HG03571 (cell line): ENCODE measurements at regions not wholly inside any gene's neighbourhood (a gene's known extent, or its start where the extent isn't known, plus 50 kb on each side); places are given as distances from the start of the nearest gene placed in this dataset.

Source experiments
- ATAC-seq: cut with Tn5 transposase; IDR thresholded peaks from one replicate; pipeline ENCODE4 v1.9.1; 2021; ENCODE audit not compliant: unreplicated experiment

DNA sequence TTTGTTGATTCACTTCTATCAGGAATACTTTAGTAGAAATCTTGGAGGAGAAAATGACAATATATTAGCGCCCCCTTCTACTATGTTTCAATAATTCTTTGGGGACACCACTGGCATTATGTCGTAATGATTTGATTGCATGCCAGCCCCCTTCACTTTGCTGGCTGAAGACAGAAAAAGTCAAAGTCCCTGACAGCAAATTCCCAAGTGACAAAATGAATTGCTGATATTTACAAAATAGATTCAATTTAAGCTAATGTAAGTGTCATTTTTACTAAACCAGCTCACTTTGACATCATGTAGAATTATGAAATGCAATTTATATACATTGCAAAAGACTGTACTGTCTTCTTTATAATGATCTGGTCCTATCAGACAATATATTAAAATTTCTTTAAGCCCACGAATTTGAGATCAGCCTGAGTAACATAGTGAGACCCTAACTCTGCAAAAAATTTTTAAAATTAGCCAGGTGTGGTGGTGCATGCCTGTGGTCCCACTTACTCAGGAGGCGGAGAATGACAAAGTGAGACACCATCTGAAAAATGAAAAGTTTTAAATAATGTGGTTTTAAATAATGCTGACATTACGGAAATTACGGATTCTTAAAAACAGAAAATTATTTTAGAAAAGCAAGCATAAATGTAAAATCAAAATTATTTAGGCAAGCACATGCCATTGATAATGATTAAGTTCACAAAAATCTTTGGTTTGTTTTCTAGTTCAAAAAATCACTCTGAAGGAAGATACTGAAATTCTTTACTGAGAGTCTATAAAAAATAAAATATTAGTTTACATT is 520.1 kb upstream of the PKDCC start:
- ATAC-seq: no peak

DNA sequence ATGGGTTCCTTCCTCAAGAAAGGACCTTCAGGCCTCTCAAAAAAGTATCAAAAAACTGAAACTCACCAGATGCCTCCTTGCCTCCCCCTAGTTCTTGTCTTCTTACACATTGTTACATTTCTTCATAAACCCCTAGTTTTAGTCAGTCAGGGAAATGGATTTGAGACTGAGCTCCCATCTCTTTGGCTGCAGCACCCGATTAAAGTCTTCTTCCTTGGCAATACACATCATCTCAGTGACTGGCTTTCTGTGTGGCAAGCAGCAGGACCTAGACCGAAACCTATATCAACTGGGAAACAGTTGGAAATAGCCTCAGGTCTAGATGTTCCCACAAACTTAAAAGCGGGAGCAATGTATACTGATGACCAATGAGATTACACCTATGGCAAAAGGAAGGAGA is 512.2 kb upstream of the PKDCC start:
- ATAC-seq: no peak

DNA sequence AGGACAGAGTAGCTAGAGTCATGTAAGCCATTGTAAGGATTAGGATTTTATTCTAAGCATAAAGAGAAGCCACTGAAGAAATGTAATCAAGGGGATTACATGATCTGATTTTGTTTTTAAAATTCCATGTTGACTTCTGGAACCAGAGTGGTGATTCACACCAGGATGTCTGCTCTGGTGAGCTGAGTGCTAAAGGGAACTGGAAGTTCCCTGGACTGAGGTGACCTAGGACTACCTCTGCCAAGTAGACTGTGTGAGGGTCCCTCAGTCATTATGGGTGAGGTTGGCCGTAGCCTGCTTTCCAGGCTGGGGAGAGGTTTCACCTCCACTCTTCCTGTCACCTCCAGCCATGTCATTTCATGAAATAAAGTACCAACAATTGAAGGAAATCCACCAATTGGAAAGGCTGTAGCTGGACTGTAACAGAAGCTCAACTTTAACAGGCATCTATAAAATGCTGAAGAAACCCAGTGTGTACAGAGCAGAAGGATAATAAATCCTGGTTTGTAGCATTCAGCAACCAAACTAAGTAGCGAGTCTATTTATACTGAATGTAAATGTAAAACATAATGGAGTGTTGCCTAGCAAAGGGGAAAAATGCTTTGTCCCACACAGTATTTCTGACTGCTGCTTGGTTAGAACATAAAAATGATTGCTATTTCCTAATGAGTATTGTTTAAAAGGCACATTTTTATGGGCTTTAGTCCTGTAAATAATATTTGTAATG is 507.4 kb upstream of the PKDCC start:
- ATAC-seq: no peak

DNA sequence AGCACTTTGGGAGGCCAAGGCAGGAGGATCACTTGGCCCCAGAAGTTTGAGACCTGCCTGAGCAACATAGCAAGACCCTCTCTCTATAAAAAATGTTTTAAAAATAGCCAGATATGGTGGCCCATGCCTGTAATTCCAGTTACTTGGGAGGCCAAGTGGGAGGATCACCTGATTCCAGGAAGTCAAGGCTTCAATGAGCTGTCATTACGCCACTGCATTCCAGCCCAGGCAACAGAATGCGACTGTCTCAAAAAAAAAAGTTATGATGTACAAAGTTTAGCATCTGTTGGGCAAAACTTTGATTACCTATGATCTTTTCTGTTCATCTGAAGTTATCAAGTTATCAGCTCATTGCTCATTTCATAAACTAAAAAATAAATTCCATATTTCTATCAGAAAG is 504.1 kb upstream of the PKDCC start:
- ATAC-seq: no peak

DNA sequence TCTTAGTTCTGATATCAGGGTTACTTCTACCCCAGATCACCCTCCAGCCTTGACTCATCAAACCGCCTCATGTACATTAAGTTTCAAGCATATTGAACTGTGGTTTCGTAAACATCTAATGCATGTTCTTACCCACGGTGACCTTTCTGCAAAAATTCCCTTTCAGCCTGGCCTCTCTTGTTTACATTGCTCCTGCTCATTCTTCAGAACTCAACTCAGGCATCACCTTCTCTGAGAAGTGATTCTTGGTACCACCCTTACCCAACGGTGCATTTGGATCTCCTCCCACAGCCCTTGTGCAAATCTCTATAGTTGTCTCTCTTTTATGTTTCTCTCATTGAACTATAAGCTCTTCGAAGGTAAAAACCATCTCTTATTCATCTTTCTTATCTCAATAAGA is 503.1 kb upstream of the PKDCC start:
- ATAC-seq: no peak

DNA sequence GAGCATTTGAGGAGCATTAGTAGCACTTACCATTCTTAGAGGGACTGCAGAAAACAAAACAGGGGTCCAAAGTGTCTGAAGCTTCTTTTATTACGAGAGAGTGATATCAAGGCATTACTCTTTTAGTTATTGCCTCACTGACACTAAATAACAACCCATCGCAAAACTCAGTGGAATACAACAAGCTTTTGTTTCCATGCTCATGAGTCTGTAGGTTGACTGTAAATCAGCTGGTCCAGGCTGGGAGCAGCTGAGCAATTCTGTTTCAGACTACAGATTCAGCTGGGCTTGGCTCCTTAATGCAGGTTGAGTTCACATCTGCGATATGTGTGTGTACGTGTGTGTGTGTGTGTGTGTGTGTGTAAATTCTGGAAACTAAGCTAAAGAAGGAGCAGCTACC is 501.8 kb upstream of the PKDCC start:
- ATAC-seq: no peak

DNA sequence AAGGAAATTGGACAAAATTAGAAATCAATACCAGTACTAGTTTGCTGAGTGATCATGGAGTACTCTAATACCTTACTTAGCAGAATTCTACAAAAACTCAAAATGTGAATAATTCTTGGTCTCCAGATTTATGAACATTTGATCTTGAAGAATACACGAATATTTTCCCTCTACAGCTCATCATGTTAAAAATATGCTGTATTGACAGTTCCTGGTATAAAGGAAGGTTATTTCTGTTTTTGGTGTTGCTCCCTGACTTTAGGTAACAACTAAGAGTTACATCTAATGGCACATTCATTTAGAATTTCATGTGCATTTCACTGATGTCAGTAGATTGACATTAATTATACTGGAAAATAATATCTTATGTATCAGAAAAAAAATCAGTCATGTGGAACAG is 479.2 kb upstream of the PKDCC start:
- no peak for ATAC-seq

DNA sequence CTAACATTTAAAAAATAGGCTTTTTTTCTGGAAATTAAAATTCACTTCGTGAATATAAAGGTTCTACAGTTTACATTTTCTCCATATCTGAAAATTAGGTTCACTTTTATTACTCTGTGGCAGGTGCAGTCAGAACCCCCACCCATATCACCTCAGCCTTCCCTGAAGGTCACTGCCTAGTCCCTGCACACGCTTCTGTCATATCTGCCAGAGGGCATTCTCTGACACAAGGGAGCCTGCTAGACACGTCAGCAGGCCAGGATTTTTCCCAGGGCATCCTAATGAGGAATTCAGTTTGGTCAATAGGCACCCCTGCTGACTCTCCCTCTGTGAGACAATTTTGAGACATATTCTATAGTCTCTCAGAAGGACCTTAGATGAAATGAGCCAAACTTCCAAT is 475.7 kb upstream of the PKDCC start:
- ATAC-seq: no peak

DNA sequence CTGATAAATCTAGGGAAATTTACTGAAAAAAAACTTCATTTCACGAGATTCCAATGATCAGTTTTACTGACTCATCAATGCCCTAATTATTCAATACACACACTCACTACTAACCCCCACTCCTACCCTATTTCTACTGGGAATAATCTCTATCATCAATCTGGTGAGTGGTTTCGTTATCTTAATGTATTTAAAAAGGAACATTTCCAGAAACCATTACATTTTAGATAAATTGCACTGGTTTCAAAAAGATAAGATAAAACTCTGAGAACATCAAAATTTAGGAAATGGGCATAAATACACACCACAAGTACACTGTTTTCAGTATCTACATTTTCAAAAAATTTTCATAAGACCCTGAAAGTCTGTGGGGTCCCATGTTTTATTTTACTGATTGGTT is 471.4 kb upstream of the PKDCC start:
- no peak for ATAC-seq

DNA sequence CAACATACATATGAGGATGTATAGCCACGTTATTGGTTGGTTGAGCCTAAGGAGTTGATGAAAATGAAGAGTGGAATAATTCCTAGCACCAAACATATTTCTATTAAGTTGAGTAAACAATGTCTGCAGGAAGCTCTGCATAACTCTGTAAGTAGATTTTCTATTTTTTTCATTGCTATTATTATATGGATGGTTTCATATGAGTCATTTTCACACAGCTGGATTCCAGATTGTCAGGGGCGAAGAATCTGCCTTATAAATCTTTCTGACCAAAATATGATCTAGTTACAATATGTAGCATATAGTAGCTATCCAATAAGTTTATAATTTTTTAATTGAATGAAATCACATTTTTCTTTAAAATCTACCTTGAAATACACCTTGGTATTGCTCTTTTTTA is 468.0 kb upstream of the PKDCC start:
- no peak for ATAC-seq

DNA sequence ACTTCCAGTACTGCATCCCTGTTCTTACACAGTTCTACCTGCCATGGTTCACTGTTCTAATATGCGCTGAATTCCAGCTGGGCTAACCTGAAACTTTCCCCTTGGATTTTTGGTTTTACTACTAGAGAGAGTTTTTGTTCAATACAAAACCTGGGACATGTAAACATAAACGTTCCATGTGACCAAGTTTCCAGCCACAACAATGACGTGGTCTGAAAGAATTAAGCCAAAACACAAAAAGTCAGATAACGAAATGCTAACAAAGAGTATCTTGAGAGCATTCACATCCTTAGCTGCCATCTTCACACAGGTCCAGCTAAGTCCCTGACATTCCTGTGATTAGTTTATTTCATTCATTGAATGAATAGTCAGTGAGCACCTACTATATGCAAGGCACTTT is 467.0 kb upstream of the PKDCC start:
- ATAC-seq: no peak

DNA sequence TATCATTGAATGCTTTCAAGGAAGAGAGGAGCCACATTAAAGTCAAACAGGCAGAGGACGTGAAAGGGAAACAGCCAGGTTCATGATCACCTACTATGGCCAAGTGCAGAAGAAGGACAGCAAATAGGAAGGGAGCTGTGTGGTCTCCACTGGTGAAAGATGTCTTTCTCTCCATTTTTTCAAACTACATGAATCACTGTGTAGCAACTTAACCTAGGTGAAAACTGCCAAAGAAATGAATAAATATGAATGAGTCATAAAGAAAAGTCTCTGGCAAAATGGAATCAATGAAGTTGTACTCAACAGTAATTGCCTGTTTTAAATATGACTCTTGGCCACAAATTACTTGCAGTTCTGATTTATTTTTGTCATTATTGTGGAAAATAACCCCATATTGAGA is 452.6 kb upstream of the PKDCC start:
- ATAC-seq: no peak

DNA sequence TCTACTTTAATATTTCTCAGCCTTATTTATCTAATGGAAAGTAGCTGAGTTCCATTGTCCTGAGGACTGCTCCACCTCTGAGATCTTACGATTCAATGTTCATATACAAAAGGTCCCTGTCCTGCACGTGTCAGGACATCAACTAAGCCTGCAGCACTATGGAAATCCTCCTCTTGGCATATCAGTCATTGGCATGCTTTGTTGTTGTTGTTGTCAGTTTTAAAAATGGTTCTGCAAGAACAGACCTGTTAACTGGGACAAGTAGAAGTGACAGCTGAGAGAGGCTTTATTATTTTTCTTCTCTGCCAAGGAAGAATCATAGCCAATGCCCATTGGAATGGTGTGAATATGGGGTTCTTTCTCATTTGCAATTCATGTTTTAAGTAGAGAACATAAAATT is 450.1 kb upstream of the PKDCC start:
- no peak for ATAC-seq

DNA sequence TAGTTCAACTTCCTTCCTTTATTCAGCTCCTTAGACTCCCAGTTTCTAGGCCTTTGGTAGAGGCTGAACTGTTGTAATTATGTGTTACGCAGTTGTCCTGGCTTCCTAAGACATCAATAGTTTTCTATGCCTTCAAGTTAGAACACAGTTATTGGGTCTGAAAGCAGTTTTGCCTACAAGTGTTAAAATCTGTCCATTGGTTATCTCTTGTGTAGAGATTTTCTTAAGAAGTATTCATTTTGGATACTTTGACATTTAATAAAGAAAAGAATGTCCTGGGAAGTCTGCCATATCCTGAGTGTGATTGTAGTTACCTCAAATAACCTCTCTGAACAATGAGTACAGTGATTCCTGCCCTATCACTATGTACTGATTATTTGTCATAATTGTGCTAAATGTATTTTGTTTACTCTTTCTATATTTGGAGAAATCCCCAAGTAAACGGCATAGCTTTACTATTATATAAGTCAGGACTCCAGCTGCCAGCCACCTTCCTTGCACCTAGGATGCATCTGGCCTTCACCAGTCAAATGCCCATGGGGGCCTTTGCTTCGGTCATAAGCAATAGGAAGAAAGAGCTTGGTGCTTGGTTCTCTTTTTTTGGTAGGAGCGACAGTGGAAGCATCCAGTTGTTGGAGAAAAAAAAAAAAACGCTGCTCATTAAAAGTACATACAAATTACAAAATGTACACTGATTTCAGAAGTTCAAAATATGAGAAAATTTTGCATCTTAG is 449.5 kb upstream of the PKDCC start:
- ATAC-seq: no peak

DNA sequence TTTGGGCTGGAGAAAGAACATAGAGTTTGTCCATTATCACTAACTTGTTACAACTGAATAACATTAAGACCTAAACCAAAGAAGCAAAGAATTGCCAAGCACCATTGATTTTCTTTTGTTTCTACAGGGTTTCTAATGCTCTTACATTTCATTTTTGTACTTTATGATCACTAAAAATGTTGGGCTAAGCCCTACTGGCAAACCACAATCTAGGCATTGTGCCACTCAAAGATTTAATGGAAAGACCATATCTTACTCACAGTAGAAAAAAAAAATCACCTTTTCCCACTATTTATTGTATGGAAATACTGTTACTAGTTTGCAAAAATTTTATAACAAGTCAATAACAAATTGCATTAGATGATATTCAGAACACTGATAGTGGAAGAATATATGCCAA is 447.4 kb upstream of the PKDCC start:
- no peak for ATAC-seq

DNA sequence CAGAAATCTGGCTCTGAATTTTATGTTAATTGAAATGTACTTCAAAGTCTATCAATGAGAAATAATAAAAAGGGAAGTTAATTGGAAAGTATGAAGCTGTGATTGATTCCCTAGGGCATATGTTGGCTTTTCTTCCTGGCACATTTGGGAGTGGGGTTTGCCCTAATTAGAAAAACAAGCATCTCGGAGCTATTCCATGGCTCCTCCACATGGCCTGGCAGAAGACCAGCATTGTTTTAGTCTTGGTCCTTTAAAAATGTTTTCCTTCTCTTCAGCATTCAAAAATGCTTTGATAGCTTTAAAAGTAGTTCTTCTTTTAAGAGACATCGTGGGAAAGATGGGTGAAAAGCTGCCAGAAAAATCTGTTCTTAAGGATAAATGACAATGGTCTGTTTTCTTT is 445.5 kb upstream of the PKDCC start:
- ATAC-seq: no peak

DNA sequence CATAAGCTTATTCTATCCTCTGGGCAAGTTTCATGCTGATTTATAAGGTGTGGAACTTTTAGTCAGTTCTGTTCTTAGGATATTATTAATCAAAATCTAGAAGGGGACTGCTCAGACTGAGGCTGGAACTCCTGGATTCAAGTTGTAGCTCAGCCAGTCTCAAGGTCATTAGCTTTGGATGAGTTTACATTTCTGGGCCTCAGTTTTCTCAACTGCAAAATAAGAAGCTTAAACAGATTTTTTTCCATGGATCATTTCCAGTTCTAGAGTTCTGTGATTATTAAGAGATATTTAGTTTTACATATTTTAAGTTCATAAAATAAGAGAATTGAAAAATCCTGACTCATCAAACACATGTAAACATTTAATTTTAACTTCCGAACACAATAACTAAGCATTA is 442.5 kb upstream of the PKDCC start:
- ATAC-seq: no peak

DNA sequence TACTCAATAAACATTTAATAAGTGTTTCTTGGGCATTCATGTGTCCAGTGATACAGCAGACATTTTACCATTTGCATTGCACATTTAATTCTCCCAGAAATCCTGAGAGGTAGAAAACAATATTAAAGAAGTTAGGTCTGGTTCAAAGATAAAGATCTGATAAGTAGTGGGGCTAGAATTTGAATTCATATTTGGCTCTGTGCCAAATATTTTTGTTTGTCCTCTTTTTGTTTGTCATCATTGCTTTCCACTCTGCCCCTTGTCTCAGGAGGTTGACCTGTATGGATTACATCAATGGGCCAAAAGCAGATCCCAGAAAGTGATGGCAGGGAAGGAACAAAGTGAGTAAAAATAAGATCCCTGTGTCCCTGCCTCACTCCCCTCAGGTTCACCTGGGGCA is 441.9 kb upstream of the PKDCC start:
- no peak for ATAC-seq

DNA sequence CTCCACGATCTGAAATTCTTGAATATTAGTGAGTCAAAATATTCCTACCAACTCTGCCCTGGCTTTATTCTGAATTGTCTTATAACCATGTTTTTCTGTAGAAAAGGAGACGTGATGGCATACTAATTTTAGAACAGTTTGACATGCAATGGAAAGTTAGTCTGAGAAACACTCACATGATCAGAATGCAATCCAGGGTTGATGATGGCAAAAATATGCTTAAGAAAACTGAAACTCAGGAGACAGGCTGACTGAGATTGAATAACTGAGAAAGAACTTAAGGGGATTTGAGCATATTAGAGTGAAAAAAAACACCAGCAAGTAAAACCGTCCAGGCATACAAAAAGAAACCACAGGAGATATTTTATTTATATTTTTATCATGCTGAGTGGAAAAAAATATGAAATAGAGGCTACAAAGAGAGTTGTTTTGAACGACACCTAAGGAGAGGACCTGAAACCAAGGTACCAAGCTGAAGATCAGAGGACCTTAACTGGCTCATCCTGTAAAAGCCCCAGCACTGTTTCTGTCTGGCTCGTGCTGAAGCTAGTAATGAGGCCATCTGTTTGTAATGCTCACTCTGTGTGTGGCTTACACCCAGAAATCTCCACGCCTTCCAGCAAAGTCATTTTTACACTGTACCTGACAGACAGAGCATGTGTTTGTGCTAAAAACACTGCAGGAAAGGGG is 437.2 kb upstream of the PKDCC start:
- ATAC-seq: no peak

DNA sequence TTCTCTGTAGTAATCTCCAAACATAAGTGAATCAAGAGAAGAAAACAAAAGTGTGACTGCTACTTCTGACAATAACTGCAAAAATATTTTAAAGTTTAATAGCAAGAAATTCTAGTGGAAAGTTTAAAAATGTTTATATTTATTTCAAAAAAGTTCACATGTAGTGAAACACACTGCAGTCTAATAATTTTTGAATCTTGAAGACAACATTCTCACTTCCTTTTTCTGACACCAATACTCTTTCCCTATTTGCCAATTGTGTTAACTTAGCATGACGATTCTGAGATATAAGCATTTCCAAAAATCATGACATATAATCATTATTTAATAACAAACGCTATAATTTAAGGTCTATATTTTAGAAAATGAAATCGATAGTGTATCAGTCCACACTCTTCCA is 429.1 kb upstream of the PKDCC start:
- no peak for ATAC-seq

DNA sequence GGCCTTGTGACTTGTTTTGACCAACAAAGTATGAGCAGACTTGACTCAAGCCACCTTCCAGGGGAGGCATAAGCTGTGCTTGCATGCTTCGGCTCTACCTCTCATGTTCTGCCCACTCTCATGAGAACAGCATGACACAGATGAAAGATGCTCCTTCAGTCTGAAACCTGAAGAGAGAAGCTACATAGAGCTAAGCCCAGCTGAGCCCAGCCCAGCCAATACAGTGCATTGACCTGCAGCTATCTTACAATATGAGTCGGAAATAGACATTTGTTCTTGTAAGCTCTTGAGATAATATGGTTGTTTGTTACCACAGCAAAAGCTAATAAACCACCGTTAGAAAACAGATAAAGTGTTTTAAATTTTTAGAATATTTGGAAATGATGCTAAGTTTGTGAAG is 426.7 kb upstream of the PKDCC start:
- no peak for ATAC-seq

DNA sequence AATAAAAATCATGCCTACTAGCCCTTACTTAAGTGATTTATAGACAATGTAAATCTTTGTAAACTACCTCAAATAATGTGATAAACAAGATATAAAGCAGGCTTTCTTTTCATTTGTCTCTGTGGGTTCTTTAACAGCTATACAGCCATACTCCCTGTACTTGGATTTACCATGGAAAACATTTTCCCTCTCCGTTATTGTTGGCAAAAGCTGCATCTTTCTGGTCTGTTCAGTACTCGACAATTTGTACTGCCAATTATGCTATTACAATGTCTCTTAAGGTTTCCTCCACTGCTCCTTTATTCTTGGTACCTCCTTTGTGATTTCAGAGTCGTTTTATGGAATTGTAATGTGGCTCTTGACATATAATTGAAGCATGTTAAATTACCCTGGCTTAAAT is 426.3 kb upstream of the PKDCC start:
- ATAC-seq: no peak
